GM18951 (cell line): ENCODE measurements at regions not wholly inside any gene's neighbourhood (a gene's known extent, or its start where the extent isn't known, plus 50 kb on each side); places are given as distances from the start of the nearest gene placed in this dataset.
"Not testable (repeated sequence)": the region's sequence is repeated elsewhere in the genome, so short reads cannot be mapped to it uniquely, and the experiment has no call there.

ENCODE experiments used
- POLR2A ChIP-seq: IDR thresholded peaks from 4 replicates; pipeline ENCODE4 v1.6.1; 2011; ENCODE audit warnings: mild to moderate bottlenecking; ENCODE audit not compliant: insufficient read length, insufficient read depth; ENCODE audit errors: extremely low read depth
- in situ Hi-C: fragments of 300-500 bp; cut with MboI; formaldehyde crosslinking; loops from one replicate; pipeline ENCODE4 v1.12.0; 2022; ENCODE audit warnings: low sequenced_read_pairs, mixed read lengths, inconsistent platforms; ENCODE audit not compliant: unreplicated experiment

- in situ Hi-C loops, result no loop called here
- no peak for TF ChIP-seq POLR2A
These were observed 116.6 kb upstream of the EFEMP1 start for GRCh38 chr2:56040189-56040588.

- in situ Hi-C loops, result no loop called here
- TF ChIP-seq POLR2A, result no peak
These were observed 117.3 kb upstream of the EFEMP1 start for GRCh38 chr2:56040834-56041233.

GRCh38 chr2:56047136-56047535 is 123.6 kb upstream of the EFEMP1 start:
- TF ChIP-seq POLR2A, result no peak
- in situ Hi-C loops, result no loop called here

- in situ Hi-C loops, result no loop called here
These were observed 125.8 kb upstream of the EFEMP1 start for GRCh38 chr2:56049233-56049845.

GRCh38 chr2:56053679-56054078 is 130.1 kb upstream of the EFEMP1 start:
- in situ Hi-C loops, result no loop called here
- no peak for TF ChIP-seq POLR2A

More at GRCh38 chr2:56049233-56049845, 125.8 kb upstream of the EFEMP1 start:
- TF ChIP-seq POLR2A, result no peak

GRCh38 chr2:56055405-56055804 is 128.4 kb upstream of the CCDC85A start:
- no peak for TF ChIP-seq POLR2A
- in situ Hi-C loops, result no loop called here

- in situ Hi-C loops, result not testable (repeated sequence)
These were observed 122.5 kb upstream of the CCDC85A start for GRCh38 chr2:56061327-56061726.

- TF ChIP-seq POLR2A, result no peak
These were observed 115.0 kb upstream of the CCDC85A start for GRCh38 chr2:56068746-56069145.

GRCh38 chr2:56077359-56077915 is 106.4 kb upstream of the CCDC85A start:
- in situ Hi-C loops, result no loop called here
- no peak for TF ChIP-seq POLR2A

More at GRCh38 chr2:56068746-56069145, 115.0 kb upstream of the CCDC85A start:
- in situ Hi-C loops, result no loop called here

- no peak for TF ChIP-seq POLR2A
- in situ Hi-C loops, result no loop called here
These were observed 101.1 kb upstream of the CCDC85A start for GRCh38 chr2:56082665-56083064.

- no peak for TF ChIP-seq POLR2A
- in situ Hi-C loops, result no loop called here
These were observed 99.5 kb upstream of the CCDC85A start for GRCh38 chr2:56084111-56084901.

- in situ Hi-C loops, result no loop called here
- TF ChIP-seq POLR2A, result no peak
These were observed 97.5 kb upstream of the CCDC85A start for GRCh38 chr2:56086336-56086735.

GRCh38 chr2:56088411-56088810 is 95.4 kb upstream of the CCDC85A start:
- in situ Hi-C loops, result no loop called here
- TF ChIP-seq POLR2A, result no peak

- in situ Hi-C loops, result no loop called here
- TF ChIP-seq POLR2A, result no peak
These were observed 93.9 kb upstream of the CCDC85A start for GRCh38 chr2:56089931-56090330.
